PC-3 (cell line): ENCODE measurements at regions not wholly inside any gene's neighbourhood (a gene's known extent, or its start where the extent isn't known, plus 50 kb on each side); places are given as distances from the start of the nearest gene placed in this dataset.

Source experiments
- CTCF ChIP-seq: fragments of 300-600 bp; sonication (generic); conservative IDR thresholded peaks from 2 replicates; pipeline ENCODE4 v1.5.1; 2017; ENCODE audit warnings: antibody characterized with exemption, low read depth, mild to moderate bottlenecking, low read length
- EZH2 ChIP-seq: fragments of 300-600 bp; sonication (generic); IDR thresholded peaks from one replicate; pipeline ENCODE4 v1.6.1; 2017; ENCODE audit warnings: antibody characterized with exemption, mild to moderate bottlenecking, low read length; ENCODE audit not compliant: unreplicated experiment
- EZH2phosphoT487 ChIP-seq: fragments of 300-600 bp; sonication (generic); IDR thresholded peaks from 2 replicates; pipeline ENCODE4 v1.6.1; 2018; ENCODE audit warnings: mild to moderate bottlenecking, antibody characterized with exemption, low read length, borderline replicate concordance

- TF ChIP-seq CTCF, result no peak
- no peak for TF ChIP-seq EZH2
- no peak for TF ChIP-seq EZH2phosphoT487
Observed at GRCh38 chr20:59434960-59435359, 134.5 kb downstream of the EDN3 start.
